IMR-90 (cell line): ENCODE measurements at regions not wholly inside any gene's neighbourhood (a gene's known extent, or its start where the extent isn't known, plus 50 kb on each side); places are given as distances from the start of the nearest gene placed in this dataset.

ENCODE experiments used
- ATAC-seq: fragments of 200-7000 bp; cut with Tn5 transposase; 2 replicates; pipeline ENCODE4 v1.9.1; 2020; ENCODE audit warnings: low read depth, mild to moderate bottlenecking, moderate library complexity
- BruUV-seq: library from RNA; stranded (reverse); fragments of 400-500 nt; replicated peaks from 2 replicates; lab custom pipeline; 2021; lab: Mats Ljungman, UMichigan
- CTCF ChIA-PET: fragments of 300-600 bp; formaldehyde crosslinking; extraction: SDS; loops from one replicate; lab custom pipeline; 2021; ENCODE audit warnings: antibody characterized with exemption; lab: Yijun Ruan, JAX
- POLR2A ChIA-PET: fragments of 300-600 bp; sonication (Branson Sonifier 250); formaldehyde crosslinking; loops from one replicate; lab custom pipeline; 2022; ENCODE audit warnings: antibody characterized with exemption; ENCODE audit not compliant: unreplicated experiment; lab: Charles Lee
- DNase-seq: peaks from one replicate; pipeline ENCODE4 v3.0.0; 2013
- H2AFZ ChIP-seq: replicated peaks from 2 replicates; pipeline ENCODE3; 2013; ENCODE audit warnings: low read length, mild to moderate bottlenecking; ENCODE audit not compliant: poor library complexity
- H2AK5ac ChIP-seq: 2 replicates; pipeline ENCODE4 v1.6.1; 2013; ENCODE audit warnings: low read depth, low read length, inconsistent platforms
- H2AK9ac ChIP-seq: replicated peaks from 2 replicates; pipeline ENCODE3; 2013; ENCODE audit warnings: mild to moderate bottlenecking, low read depth, low read length, moderate library complexity; ENCODE audit not compliant: poor library complexity
- H2BK120ac ChIP-seq: 2 replicates; pipeline ENCODE4 v1.6.1; 2013; ENCODE audit warnings: low read depth, low read length, inconsistent platforms
- H2BK15ac ChIP-seq: 3 replicates; pipeline ENCODE4 v1.6.1; 2013; ENCODE audit warnings: low read depth, low read length, inconsistent platforms
- H2BK20ac ChIP-seq: 2 replicates; pipeline ENCODE4 v1.6.1; 2013; ENCODE audit warnings: low read depth, mild to moderate bottlenecking, inconsistent platforms, low read length, moderate library complexity
- H2BK5ac ChIP-seq: 2 replicates; pipeline ENCODE4 v1.6.1; 2013; ENCODE audit warnings: mild to moderate bottlenecking, low read depth, low read length, inconsistent platforms; ENCODE audit not compliant: poor library complexity, severe bottlenecking
- H3K14ac ChIP-seq: replicated peaks from 2 replicates; pipeline ENCODE4 v1.6.1; 2013; ENCODE audit warnings: low read depth, low read length, inconsistent platforms
- H3K18ac ChIP-seq: 2 replicates; pipeline ENCODE4 v1.6.1; 2013; ENCODE audit warnings: low read depth, low read length, control low read depth
- H3K23ac ChIP-seq: 2 replicates; pipeline ENCODE4 v1.6.1; 2013; ENCODE audit warnings: low read depth, low read length, inconsistent platforms
- H3K27ac ChIP-seq: 2 replicates; pipeline ENCODE4 v1.5.1; 2013; ENCODE audit warnings: mild to moderate bottlenecking, control low read depth, low read length; ENCODE audit not compliant: insufficient read depth
- H3K27me3 ChIP-seq: 2 replicates; pipeline ENCODE4 v1.6.1; 2013; ENCODE audit warnings: low read length; ENCODE audit not compliant: control insufficient read depth, insufficient read depth
- H3K36me3 ChIP-seq: 2 replicates; pipeline ENCODE4 v1.6.1; 2013; ENCODE audit warnings: low read length, mixed read lengths; ENCODE audit not compliant: control insufficient read depth, insufficient read depth
- H3K4ac ChIP-seq: 2 replicates; pipeline ENCODE4 v1.6.1; 2013; ENCODE audit warnings: low read depth, low read length, inconsistent platforms
- H3K4me1 ChIP-seq: 2 replicates; pipeline ENCODE4 v1.6.1; 2013; ENCODE audit warnings: low read length, mixed read lengths; ENCODE audit not compliant: control insufficient read depth, insufficient read depth
- H3K4me2 ChIP-seq: 2 replicates; pipeline ENCODE4 v1.6.1; 2013; ENCODE audit warnings: low read depth, mild to moderate bottlenecking, control low read depth, low read length, moderate library complexity
- H3K4me3 ChIP-seq: 2 replicates; pipeline ENCODE4 v1.5.1; 2013; ENCODE audit warnings: low read depth, mild to moderate bottlenecking, control low read depth, low read length, moderate library complexity; ENCODE audit not compliant: insufficient read depth
- H3K56ac ChIP-seq: 2 replicates; pipeline ENCODE4 v1.6.1; 2013; ENCODE audit warnings: low read length, inconsistent platforms; ENCODE audit not compliant: insufficient read depth; ENCODE audit errors: extremely low read depth
- H3K79me1 ChIP-seq, 2 experiments: 2 replicates each; pipeline ENCODE4 v1.6.1; 2013; ENCODE audit warnings: low read length in 2 of 2, inconsistent platforms in 1 of 2, low read depth in 1 of 2
- H3K9ac ChIP-seq: 2 replicates; pipeline ENCODE4 v1.6.1; 2013; ENCODE audit warnings: low read depth, low read length, control low read depth
- H3K9me1 ChIP-seq: 2 replicates; pipeline ENCODE4 v1.6.1; 2013; ENCODE audit warnings: low read length, inconsistent platforms; ENCODE audit not compliant: insufficient read depth
- H3K9me3 ChIP-seq: 2 replicates; pipeline ENCODE4 v1.6.1; 2013; ENCODE audit warnings: low read length; ENCODE audit not compliant: control insufficient read depth, insufficient read depth
- H4K20me1 ChIP-seq: 2 replicates; pipeline ENCODE4 v1.6.1; 2013; ENCODE audit warnings: low read length, inconsistent platforms; ENCODE audit not compliant: insufficient read depth
- H4K5ac ChIP-seq: 2 replicates; pipeline ENCODE4 v1.6.1; 2013; ENCODE audit warnings: mild to moderate bottlenecking, low read depth, low read length, control low read depth
- H4K8ac ChIP-seq, 2 experiments: 2 replicates each; pipeline ENCODE4 v1.6.1; 2013; ENCODE audit warnings: low read depth in 2 of 2, low read length in 2 of 2, control low read depth in 1 of 2, inconsistent platforms in 1 of 2
- H4K91ac ChIP-seq: 2 replicates; pipeline ENCODE4 v1.6.1; 2013; ENCODE audit warnings: low read depth, low read length, inconsistent platforms; ENCODE audit not compliant: insufficient read depth
- CEBPB ChIP-seq: IDR thresholded peaks from 2 replicates; pipeline ENCODE4 v1.6.1; 2012; ENCODE audit warnings: low read depth, low read length, improper control_type of control experiment
- NFE2L2 ChIP-seq: fragments of 150-350 bp; IDR thresholded peaks from 2 replicates; pipeline ENCODE4 v1.6.1; 2016; ENCODE audit warnings: low read depth, mild to moderate bottlenecking, low read length
- WGBS, 2 experiments: methylation state at CpG; one replicate each; pipeline versions ENCODE4 v1.1.5 to v1.1.7; 2013; ENCODE audit warnings: missing lambda C conversion rate in 2 of 2; ENCODE audit not compliant: insufficient read length in 1 of 2; ENCODE audit errors: extremely low coverage in 2 of 2; 5-methylcytosine and 5-hydroxymethylcytosine counted together
- dilution Hi-C: fragments of 300-500 bp; cut with HindIII; formaldehyde crosslinking; loops from one replicate; pipeline ENCODE4 v1.14.3; 2018; ENCODE audit warnings: low sequenced_read_pairs; ENCODE audit not compliant: unreplicated experiment
- in situ Hi-C: fragments of 300-500 bp; cut with MboI; formaldehyde crosslinking; loops from 3 replicates; pipeline ENCODE4 v1.14.3; 2019; ENCODE audit warnings: low sequenced_read_pairs, inconsistent platforms, mixed read lengths
- intact Hi-C: fragments of 100-400 bp; cut with micrococcal nuclease; formaldehyde crosslinking; loops from 2 replicates; pipeline ENCODE4 v1.10.0; 2022

DNA sequence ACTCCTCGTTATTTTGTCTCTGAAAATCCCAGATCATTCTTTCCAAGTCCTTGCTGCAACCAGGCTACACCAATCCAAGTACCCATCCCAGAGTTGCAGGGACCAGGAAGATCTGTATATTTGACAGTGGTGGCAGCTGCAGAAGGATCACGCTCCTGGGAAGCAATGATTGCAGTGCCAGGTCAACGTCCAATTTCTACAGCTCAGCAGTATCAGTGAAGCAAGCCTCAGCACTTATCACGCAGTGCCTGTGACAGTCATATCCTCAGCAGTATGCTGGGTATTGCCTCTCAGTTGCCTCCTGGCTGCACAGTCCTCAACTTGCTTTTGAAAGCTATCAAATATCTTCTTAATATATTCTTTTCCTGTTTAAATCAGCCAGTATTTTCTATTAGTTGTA, 66.7 kb downstream of the BARHL2 start:
- DNase-seq (no peak), ATAC-seq (no peak)
- dilution Hi-C loops (no loop called here), intact Hi-C loops (no loop called here), in situ Hi-C loops (no loop called here)
- Histone ChIP-seq H4K91ac (no peak overlapping the region), H3K18ac (no peak overlapping the region), H3K36me3 (no peaks in the 10 kb centered on the region), H2AFZ (no peak overlapping the region), H4K8ac (no peak overlapping the region), H3K27ac (no peak overlapping the region), H3K4ac (no peak overlapping the region), H3K14ac (no peak overlapping the region), H2AK9ac (no peak overlapping the region), H3K9me1 (no peaks in the 10 kb centered on the region), H3K79me1 (no peaks in the 10 kb centered on the region), H2BK20ac (no peak overlapping the region), H3K56ac (no peak overlapping the region), H3K9ac (no peak overlapping the region), H3K4me1 (no peaks in the 10 kb centered on the region), H2AK5ac (no peak overlapping the region), H3K27me3 (no peaks in the 10 kb centered on the region), H3K23ac (no peak overlapping the region), H2BK15ac (no peak overlapping the region), H3K4me2 (no peak overlapping the region), H2BK5ac (no peak overlapping the region), H2BK120ac (no peak overlapping the region), H4K20me1 (no peaks in the 10 kb centered on the region), H3K4me3 (no peak overlapping the region), H4K5ac (no peak overlapping the region), H3K9me3 (no peaks in the 10 kb centered on the region)
- no TSS peak for BruUV-seq
- 20% methylated on average over 1 of the region's 4 CpGs; no CpG with 5 or more reads in 1 of the 2 experiments for WGBS, 2 experiments
- ChIA-PET POLR2A (no interaction called here), CTCF (no interaction called here)
- TF ChIP-seq NFE2L2 (no peak), CEBPB (no peak)
